Activated T-helper 17 cell treated with anti-CD3 and anti-CD28 coated beads, Interleukin-2, amount 50 U/mL, for 72 hours (primary cell): ENCODE measurements at regions not wholly inside any gene's neighbourhood (a gene's known extent, or its start where the extent isn't known, plus 50 kb on each side); places are given as distances from the start of the nearest gene placed in this dataset.
A peak's percentile ranks its signal among the peaks of the same experiment; 100 is the strongest.

ENCODE experiments used
- ATAC-seq: fragments of 150-1000 bp; cut with Tn5 transposase; replicated peaks from 2 replicates; pipeline ENCODE4 v1.10.0; 2021; ENCODE audit warnings: mild to moderate bottlenecking, moderate library complexity
- H3K27ac Mint-ChIP-seq: one replicate; pipeline ENCODE4 v1.8.0; 2022; ENCODE audit warnings: mixed read lengths
- H3K27me3 Mint-ChIP-seq: one replicate; pipeline ENCODE4 v1.8.0; 2022; ENCODE audit warnings: mixed read lengths
- H3K36me3 Mint-ChIP-seq: one replicate; pipeline ENCODE4 v1.8.0; 2022; ENCODE audit warnings: low read depth, mild to moderate bottlenecking, mixed read lengths
- H3K4me1 Mint-ChIP-seq: one replicate; pipeline ENCODE4 v1.8.0; 2022; ENCODE audit warnings: mixed read lengths
- H3K4me3 Mint-ChIP-seq: one replicate; pipeline ENCODE4 v1.8.0; 2022; ENCODE audit warnings: mild to moderate bottlenecking, mixed read lengths
- H3K9me3 Mint-ChIP-seq: one replicate; pipeline ENCODE4 v1.8.0; 2022; ENCODE audit warnings: mixed read lengths

DNA sequence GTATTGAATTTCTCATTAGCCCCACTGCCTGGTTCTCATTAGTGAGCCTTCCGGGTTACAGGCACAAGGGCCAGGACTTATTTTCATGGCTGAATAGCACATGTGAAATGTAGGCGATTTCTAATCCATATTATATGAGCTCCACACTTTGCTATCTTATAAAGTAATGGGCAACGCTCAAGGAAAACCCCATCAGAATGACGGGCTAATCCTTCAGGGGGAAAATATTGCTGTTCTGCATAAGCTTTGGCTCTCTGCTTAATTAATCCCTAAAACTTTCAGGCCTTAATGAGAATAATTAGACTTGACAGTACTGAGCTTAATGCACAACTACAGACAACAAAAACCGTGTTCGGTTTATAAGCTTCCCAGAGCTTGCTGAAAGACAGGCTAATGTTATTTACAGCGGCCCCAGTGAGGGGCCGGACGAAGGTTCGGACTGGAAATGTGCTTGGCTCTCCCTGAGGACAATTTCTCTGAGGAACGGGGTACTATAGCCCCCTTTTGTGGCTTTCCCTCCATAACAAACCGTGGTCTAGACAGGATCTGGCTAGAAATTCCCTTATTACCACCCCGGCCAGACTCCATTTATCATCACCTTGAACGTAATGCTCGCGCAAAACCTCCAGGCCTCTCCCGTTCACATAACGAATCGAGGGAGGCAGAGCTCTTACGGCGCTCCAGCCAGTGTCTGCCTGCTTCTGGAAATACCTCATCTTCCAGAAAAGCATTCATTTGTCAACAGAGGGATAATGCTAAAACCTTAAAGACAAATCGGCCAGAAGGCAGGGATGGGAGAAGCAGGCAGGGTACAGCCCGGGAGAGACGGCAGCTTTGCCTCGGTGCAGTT lies 164.5 kb downstream of the CD83 start:
- ATAC-seq: no peak
- Mint-ChIP-seq H3K9me3 (peaks cover 3% of the 10 kb centered on the region), H3K36me3 (no peaks in the 10 kb centered on the region), H3K27me3 (no peaks in the 10 kb centered on the region), H3K4me1 (peaks cover 12% of the 10 kb centered on the region), H3K4me3 (no peak overlapping the region), H3K27ac (no peak overlapping the region)

DNA sequence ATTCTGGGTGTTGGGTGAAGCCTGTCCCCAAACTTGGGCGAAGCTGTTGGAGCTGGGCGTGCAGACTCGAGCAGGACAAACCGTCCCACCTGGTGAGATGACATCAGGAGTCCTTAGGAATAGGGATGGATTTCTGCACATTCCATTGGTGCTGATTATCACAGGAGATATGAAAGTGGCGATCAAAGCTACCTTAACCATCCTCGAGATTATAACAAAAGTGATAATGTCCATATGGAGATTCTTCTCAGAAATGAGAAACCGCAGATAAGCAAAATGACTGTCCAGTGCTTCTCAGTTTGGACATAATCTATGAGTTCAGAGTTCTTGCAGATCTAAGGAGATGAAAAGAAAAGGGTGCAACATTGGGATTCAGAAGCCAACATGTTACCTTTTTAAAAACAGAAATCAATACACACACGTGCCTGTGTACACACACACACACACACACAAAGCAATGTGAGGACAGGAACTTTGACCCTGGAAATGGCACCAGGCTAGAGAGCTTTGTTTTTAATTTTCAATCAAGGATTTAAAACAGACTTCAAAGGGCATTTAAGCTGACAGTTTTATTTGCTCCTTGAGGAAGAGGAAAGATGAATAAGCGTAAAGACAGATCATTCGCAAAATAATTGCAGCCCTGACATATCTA lies 165.4 kb downstream of the CD83 start:
- peaks cover 3% of the 10 kb centered on the region for H3K9me3 Mint-ChIP-seq
- H3K4me1 Mint-ChIP-seq: peaks cover 3% of the 10 kb centered on the region
- H3K27me3 Mint-ChIP-seq: no peaks in the 10 kb centered on the region
- no peak overlapping the region for H3K4me3 Mint-ChIP-seq
- H3K36me3 Mint-ChIP-seq: no peaks in the 10 kb centered on the region
- no peak overlapping the region for H3K27ac Mint-ChIP-seq
- no peak for ATAC-seq

DNA sequence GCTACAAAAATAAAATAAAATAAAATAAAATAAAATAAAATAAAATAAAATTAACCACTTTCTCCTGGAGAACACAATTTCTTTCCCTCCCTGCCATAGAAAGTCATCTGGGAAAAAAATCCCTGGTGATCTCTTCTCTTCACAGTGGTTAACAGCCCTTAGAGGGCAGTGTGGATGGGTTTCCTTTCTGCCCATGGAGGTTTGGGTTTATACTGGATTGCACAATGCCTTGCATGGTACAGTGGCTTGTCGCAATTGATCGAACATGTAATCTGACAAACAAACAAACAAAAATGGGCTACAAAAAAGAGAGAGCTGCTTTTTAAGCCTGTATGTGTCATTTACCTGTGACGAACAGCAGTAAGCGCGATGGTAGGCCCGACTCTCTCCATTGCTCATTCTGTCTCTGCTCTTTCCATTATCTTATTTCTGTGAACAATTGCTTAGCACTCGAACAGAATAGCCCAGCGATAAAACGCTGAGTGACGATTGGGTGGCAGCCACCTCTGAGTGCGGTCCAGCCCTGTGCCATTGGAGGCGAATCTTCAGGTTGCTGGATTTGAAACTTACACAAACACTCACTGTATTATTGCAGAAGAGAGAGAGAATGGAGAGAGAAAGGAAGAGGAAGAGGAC lies 166.1 kb downstream of the CD83 start:
- Mint-ChIP-seq H3K27me3 (no peaks in the 10 kb centered on the region), H3K4me3 (no peak overlapping the region), H3K9me3 (peaks cover 3% of the 10 kb centered on the region), H3K4me1 (no peaks in the 10 kb centered on the region), H3K27ac (no peak overlapping the region), H3K36me3 (no peaks in the 10 kb centered on the region)
- no peak for ATAC-seq

DNA sequence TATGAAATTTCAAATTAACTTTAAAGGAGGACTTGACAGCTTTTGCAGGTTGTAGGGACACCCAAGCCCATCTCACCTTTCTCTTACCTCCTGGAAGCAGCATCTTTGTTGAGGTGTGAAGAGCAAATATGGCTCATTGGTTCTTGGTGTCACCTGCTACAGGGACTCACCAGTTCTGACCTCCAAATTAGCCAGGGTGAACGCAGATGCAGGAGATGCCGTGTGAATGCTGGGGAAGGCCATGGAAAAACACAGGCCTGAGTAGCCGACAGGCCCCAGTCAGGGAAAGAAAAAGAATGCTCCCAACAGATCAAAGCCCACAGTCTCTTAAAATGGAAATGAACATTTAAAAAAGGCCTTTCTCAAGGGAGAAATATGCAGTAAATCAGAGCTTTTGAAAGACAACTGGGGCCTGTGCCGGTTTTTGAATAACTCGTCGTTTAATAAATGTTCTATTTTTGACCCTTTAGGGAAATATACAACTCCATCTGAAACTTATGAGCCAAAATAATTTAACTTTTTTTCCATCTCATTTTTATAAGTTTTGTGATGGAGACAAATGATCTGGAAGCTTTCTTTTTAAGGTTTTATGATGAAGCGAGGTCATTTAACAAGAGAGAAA lies 167.5 kb downstream of the CD83 start:
- ATAC-seq: no peak
- Mint-ChIP-seq H3K4me3 (no peak overlapping the region), H3K36me3 (no peaks in the 10 kb centered on the region), H3K27me3 (no peaks in the 10 kb centered on the region), H3K9me3 (peaks cover 6% of the 10 kb centered on the region), H3K27ac (no peak overlapping the region), H3K4me1 (no peaks in the 10 kb centered on the region)

DNA sequence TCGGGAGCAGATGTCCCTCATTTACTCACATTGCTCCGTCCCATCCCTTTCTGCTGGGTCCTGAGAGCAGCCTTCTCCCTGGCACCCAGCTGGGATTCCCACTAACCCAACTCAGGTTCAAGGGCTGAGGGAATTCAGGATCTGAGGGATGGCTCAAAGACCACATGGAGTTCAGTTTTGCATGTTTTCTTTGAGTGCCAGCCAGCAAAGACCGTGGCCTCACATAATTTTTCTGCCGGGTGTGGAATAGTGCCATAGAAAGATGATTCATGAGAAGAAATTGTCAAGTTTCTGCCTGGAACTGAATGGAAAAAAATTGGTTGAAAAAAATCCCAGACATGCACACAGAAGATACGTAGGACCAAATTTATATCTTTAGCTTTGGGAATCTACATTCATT lies 168.6 kb downstream of the CD83 start:
- Mint-ChIP-seq H3K4me1 (no peaks in the 10 kb centered on the region), H3K36me3 (no peaks in the 10 kb centered on the region), H3K27me3 (no peaks in the 10 kb centered on the region), H3K27ac (no peak overlapping the region), H3K9me3 (peaks cover 3% of the 10 kb centered on the region), H3K4me3 (no peak overlapping the region)
- no peak for ATAC-seq

DNA sequence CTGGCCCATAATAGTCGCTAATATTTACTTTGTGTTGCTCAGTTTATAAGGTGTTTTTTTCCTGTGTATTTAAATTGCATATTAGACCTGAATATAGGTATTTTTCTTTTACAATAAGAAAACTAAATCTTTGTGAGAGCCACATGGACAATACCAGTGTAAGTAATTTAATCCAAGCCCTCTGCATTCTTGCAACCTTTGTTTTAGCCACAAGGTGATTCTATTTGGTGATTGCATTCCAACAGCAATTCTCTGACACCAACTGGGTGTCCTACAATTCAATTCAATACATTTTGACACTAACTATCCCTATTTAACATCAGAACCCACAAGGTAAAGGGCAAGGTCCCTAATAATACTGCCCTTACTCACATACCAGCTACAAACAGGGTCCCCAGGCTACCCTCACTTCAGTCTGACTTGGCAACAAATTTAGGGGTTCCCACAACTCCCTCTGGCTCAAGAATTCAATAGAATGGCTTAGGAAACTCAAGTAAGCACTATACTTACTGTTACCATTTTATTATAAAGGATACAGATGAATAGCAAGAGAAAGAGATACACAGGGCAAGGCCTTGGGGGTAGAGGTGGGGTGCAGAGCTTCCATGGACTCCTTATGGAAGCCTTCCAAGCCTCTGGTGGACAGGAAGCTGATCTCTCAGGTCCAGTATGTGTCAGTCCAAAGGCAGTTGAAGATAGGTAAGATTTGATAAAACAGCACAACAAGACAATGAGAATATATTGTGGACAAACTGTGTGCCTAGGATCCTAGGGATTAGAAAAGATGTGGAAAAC lies 169.3 kb downstream of the CD83 start:
- Mint-ChIP-seq H3K27me3 (no peaks in the 10 kb centered on the region), H3K4me1 (no peaks in the 10 kb centered on the region), H3K4me3 (no peak overlapping the region), H3K9me3 (peaks cover 3% of the 10 kb centered on the region), H3K36me3 (no peaks in the 10 kb centered on the region), H3K27ac (no peak overlapping the region)
- ATAC-seq: no peak

DNA sequence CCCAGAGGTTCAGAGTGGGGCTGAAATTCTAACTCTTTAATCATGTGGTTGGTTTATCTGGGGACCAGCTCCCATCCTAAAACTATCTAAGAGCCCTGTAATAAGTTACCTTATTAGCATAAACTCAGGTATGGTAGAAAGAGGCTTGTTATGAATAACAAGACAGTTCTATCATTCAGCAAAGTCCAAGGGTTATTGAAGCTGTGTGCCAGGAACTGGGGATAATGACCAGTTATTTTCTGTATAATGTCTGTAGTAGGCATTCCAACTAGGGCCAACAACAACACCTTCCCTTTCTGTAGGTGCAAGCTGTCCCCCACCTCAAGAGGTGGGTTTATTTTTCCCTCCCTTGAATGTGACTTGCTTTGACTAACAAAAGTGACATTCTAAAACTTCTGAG lies 170.1 kb downstream of the CD83 start:
- H3K27me3 Mint-ChIP-seq: no peaks in the 10 kb centered on the region
- ATAC-seq: no peak
- no peak overlapping the region for H3K27ac Mint-ChIP-seq
- H3K9me3 Mint-ChIP-seq: peaks cover 3% of the 10 kb centered on the region
- H3K4me3 Mint-ChIP-seq: no peak overlapping the region
- no peaks in the 10 kb centered on the region for H3K4me1 Mint-ChIP-seq
- no peaks in the 10 kb centered on the region for H3K36me3 Mint-ChIP-seq

DNA sequence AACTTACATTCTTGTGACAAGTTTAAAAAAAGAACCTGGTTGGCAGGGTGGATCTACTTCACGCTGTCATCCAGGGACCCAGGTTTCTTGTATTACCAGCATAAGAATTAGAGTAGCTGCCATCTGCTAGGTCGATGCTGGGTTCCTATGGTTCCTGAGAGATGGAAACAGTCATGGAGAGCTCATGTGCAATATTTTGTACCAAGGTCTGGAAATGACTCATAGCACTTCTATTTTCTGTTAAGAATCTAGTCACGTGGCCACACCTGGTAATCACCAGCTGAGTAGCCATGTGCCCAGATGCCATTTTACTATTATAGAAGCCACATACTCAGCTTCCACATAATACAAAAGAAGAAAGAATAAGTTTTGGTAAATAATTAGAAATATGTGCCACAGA lies 171.3 kb downstream of the CD83 start:
- peaks cover 3% of the 10 kb centered on the region for H3K9me3 Mint-ChIP-seq

DNA sequence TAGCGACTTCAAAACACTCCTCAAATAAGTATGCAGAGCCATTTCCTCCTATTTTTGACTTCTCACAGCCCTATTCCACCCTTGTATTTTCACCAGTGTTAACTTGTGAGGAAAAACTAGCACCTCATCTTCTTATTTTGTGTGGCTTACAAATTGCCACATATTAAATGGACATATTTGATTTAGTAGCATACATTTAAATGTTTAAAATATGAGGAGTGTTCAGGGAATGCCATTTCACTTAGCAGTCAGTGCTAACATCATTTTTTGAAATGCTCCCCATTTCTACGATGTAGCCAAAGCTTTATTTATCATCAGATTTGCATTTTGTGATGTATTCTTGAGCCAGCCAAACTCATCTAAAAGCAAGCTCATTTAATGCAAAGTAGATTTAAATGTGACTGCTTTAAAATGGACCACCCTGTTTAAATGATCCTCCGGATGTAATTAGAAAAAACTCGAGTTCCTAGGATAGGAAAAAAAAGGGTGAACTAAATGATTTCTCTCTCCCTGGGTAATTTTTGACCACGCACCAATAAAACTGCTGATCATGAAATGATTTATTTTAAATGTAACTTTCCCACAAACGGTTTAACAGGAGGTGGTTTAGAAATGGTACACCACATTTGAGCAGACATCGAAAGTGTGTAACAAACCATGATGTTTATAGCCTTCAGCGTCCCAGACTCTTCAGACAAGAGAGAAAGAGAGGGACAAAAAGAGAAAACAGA lies 172.6 kb downstream of the CD83 start:
- peaks cover 3% of the 10 kb centered on the region for H3K9me3 Mint-ChIP-seq
- peak overlapping the region; percentile 21 for H3K27ac Mint-ChIP-seq
- no peak overlapping the region for H3K4me3 Mint-ChIP-seq
- H3K4me1 Mint-ChIP-seq: no peaks in the 10 kb centered on the region
- ATAC-seq: no peak
- no peaks in the 10 kb centered on the region for H3K27me3 Mint-ChIP-seq
- H3K36me3 Mint-ChIP-seq: no peaks in the 10 kb centered on the region

More for the DNA sequence above, 171.3 kb downstream of the CD83 start:
- no peak overlapping the region for H3K27ac Mint-ChIP-seq
- H3K27me3 Mint-ChIP-seq: no peaks in the 10 kb centered on the region
- peak; percentile 28 for ATAC-seq
- H3K4me1 Mint-ChIP-seq: no peaks in the 10 kb centered on the region
- no peaks in the 10 kb centered on the region for H3K36me3 Mint-ChIP-seq
- H3K4me3 Mint-ChIP-seq: no peak overlapping the region

DNA sequence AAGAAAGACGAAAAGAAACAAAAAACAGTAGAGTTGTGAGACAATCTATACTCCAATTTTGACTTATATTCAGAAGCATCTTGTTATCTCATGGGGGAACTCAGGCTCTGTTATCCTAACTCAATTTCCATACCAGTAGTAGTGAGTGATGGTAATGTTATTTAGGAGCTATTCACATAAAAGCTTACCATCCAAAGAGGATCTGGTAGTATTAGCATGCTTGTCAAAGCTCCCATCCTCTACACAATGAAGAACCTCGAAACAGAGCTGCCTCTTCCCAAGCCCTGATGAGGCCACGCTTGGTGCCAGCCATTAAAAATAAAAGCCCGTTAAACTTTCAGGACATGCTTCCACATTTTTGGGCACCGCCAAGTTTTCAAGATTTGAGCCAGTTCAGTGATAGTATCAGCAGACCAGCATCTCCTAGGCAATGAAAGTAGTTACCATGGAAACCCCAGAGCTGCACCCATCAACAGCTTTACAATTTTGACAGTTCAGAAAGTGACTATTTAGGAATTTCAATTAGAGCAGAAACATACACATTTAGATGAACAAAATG lies 173.3 kb downstream of the CD83 start:
- Mint-ChIP-seq H3K27ac (peak overlapping the region; percentile 21), H3K27me3 (no peaks in the 10 kb centered on the region), H3K36me3 (no peaks in the 10 kb centered on the region), H3K4me1 (no peaks in the 10 kb centered on the region), H3K4me3 (no peak overlapping the region), H3K9me3 (peaks cover 3% of the 10 kb centered on the region)
- no peak for ATAC-seq

DNA sequence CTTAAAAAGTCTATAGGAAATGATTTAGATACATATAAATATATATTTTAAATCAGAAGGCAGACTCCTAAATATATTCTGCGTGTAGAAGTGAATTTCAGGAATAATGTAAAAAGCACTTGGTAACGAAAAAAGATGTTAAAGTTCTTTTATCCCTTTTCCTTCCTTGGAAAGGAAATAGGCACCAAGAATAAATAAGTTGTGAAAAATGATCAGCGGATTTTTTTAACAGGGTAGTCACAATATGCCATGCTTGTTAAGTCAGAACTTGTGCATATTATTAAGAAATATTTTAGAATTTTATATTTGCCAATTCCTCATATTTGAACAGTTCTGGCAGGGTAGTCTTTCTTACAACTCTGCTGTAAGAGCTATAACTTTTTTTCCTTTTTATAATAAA lies 173.8 kb downstream of the CD83 start:
- Mint-ChIP-seq H3K4me1 (no peaks in the 10 kb centered on the region), H3K4me3 (no peak overlapping the region), H3K27me3 (no peaks in the 10 kb centered on the region), H3K36me3 (no peaks in the 10 kb centered on the region), H3K27ac (no peak overlapping the region), H3K9me3 (peaks cover 3% of the 10 kb centered on the region)
- no peak for ATAC-seq

DNA sequence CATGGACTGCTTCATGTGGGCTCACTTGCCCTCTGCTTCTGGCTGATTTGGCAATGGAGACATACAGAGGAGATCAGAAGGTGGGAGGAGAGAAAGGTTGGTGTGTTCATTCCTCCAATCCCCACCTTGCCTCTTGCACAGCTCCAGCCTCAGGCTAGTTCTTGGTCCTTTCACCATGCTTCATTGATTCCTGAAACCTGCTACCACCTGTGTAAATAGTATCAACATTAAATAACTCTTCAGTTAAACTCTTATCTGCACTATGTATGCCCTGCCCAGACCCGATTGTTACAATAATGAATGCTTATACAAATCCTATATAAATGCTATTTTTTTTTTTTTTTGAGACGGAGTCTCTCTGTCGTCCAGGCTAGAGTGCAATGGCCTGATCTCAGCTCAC lies 174.5 kb downstream of the CD83 start:
- H3K4me1 Mint-ChIP-seq: no peaks in the 10 kb centered on the region
- H3K36me3 Mint-ChIP-seq: no peaks in the 10 kb centered on the region
- H3K27ac Mint-ChIP-seq: no peak overlapping the region
- no peaks in the 10 kb centered on the region for H3K27me3 Mint-ChIP-seq
- no peak for ATAC-seq
- peaks cover 3% of the 10 kb centered on the region for H3K9me3 Mint-ChIP-seq
- H3K4me3 Mint-ChIP-seq: no peak overlapping the region

DNA sequence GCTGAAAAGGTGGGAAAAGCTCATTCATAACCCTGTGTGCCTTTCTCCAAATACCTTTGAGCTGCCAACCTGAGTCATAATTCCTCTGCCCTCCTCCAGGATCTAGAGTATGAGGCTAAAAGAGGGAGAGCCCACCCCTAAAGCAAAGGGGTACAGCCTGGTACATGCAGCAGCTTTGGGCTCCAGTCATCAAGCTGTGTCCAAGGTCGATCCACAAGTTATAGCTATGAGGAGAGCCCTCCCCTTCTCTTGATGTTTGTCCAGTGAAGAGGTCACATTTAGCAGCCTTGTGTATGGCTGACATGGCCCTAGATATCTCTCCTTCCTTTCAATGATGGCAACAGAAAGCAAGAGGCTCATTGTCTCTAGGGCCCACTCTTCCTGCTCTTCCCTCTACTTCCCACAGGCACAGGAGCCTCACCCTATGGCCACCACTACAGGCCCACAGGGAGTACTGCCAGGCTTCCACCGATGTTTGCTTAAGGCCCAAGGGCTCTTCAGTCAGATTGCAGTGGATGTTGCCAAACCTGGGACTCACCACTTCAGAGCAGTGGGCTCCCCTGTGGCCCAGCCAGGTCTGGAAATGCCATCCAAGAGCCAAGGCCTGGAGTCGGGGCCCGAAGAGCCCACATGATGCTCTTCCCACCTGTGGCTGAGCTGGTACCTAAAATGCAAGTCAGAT lies 176.8 kb downstream of the CD83 start:
- no peak overlapping the region for H3K27ac Mint-ChIP-seq
- H3K4me3 Mint-ChIP-seq: no peak overlapping the region
- ATAC-seq: no peak
- no peaks in the 10 kb centered on the region for H3K27me3 Mint-ChIP-seq
- H3K36me3 Mint-ChIP-seq: no peaks in the 10 kb centered on the region
- H3K9me3 Mint-ChIP-seq: no peaks in the 10 kb centered on the region
- H3K4me1 Mint-ChIP-seq: no peaks in the 10 kb centered on the region
